ENCODE measurements at regions not wholly inside any gene's neighbourhood (a gene's known extent, or its start where the extent isn't known, plus 50 kb on each side); places are given as distances from the start of the nearest gene placed in this dataset.

- TF ChIP-seq CTCF (IDR thresholded peaks at IDR 0.05; ENCODE audit: low read depth, low read length) (no peak), EZH2phosphoT487 (IDR thresholded peaks at IDR 0.05; ENCODE audit: low read depth) (no peak)
These were observed 177.9 kb downstream of the MAGEE1 start for GRCh38 chrX:76605390-76605789.
